HG03060 (cell line): ENCODE measurements at regions not wholly inside any gene's neighbourhood (a gene's known extent, or its start where the extent isn't known, plus 50 kb on each side); places are given as distances from the start of the nearest gene placed in this dataset.

Experiments
- ATAC-seq: cut with Tn5 transposase; IDR thresholded peaks from one replicate; pipeline ENCODE4 v1.9.1; 2021; ENCODE audit warnings: low read depth, moderate number of reproducible peaks; ENCODE audit not compliant: unreplicated experiment

DNA sequence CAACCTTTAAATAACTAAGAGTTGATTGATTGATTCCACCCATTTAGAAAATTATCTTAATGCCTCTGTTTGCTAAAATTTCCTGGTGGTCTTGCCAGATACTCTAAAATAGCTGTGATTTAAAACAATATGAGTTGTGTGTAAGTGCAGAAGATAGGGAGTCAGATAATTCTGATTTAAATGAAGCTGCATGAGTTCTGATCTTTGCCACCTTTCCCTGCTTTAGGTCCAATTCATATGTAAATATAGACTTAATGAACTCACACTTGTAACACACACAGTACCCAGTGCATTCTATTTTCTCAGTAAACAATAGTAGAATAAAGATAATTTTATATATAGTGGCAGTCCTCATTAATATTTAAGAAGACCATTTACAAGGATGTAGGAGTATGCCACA is 981.8 kb downstream of the SLITRK1 start:
- ATAC-seq = no peak

DNA sequence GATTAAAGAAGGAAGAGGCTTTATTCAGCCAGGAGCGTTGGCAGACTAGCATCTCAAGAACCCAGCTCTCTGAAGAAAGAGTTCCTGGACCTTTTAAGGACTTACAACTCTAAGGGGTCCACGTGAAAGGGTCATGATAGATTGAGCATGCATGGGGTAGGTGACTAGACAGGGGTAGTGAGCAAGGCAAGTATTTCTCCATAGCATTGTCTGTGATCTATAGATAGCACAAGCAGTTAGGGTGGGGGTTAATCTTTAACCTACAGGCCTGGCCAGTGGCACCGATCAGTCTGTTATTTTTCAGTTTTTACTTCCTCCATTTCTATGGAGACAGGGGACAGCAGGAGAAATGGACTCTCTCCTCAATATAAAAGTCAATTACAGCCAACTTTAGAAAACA is 983.7 kb downstream of the SLITRK1 start:
- ATAC-seq = no peak

DNA sequence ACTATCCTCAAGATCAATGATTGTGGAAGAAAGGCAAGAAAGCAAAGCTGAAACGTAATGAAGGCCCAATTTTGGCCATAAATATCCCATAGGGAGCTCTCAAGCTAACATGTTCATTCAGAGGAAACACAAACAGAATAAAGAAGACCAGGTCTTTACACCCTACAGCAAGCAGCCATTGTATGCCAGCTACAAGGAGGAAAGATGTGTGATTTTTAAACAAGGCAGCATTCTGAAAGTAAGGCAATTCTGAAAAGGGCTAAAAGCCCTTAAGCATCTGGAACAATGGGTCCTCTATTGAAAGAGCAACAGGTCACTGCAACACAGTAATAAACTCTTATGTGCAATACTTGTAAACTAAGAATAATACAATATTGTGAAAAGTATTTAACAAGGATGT is 1002.4 kb downstream of the SLITRK1 start:
- ATAC-seq = no peak

DNA sequence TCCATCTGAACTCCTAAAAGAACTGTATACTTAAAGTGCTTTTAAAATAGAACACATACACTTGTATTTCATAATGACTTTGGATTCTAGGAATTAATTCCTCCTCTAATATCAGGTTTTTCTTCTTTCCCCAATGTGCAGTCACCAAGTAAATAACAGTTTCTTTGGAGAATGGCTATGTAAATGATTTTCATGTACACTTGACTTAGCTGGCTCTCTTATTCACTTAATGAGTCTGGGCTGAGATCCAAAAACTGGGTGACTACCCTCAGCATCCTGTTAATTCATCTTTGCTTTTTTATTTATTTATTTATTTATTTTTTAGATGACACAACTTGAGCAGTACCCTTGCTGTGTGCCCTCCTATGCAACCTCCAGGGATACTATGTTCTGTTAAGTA is 1003.7 kb downstream of the SLITRK1 start:
- no peak for ATAC-seq

DNA sequence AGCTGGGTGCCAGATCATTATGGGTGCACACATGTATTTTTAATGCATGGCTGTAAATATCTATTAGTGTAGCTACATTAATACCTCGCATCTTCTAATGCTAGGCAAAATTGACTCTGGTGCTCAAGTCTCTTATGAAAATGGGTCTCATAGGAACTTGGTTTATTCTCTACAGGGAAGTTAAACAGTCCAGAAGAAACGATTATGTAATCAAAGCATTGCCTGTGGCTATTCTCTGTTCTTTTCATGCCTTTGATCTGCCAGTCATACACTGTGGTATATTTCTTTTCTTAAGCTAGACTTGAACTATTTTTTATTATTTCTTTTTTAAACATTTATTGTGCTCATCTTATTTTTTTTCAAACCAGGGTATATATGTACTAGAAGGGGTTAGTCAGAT is 1015.0 kb downstream of the SLITRK1 start:
- no peak for ATAC-seq

DNA sequence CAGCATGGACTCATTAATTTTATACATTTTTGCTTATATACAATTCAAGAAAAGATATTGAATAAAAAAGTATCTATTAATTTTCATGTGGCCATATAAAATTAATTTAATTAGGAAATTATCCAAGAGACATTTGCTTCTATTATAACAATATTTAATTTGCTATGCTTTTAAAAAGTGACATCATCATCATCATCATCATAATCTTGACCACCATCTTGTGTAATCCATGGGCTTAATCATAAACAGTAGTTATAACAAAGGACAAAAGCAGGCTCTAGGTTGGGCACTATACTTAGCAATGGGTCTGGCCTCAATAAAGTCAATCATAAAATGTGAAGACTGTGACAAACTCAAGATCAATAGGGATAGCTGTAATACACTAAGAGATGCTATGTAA is 1031.6 kb downstream of the SLITRK1 start:
- ATAC-seq = no peak

DNA sequence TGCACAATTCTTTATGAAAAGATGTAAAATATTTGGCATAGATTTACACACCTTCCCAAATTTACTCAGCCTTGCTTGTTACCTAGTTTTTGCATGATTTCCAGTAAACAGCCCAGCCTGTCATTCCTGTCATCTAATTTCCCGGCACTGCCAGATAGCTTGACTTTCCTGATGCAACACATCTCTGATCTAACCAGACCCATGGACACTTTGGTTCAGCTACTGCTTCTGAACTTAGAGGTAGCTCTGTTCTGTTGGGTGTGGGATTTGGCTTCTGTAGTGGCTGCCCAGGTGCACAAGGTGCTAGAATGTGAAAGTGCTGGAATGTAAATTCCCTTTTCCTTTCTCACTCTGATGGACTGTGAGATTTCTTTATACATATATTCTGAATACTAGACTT is 1033.5 kb downstream of the SLITRK1 start:
- no peak for ATAC-seq

DNA sequence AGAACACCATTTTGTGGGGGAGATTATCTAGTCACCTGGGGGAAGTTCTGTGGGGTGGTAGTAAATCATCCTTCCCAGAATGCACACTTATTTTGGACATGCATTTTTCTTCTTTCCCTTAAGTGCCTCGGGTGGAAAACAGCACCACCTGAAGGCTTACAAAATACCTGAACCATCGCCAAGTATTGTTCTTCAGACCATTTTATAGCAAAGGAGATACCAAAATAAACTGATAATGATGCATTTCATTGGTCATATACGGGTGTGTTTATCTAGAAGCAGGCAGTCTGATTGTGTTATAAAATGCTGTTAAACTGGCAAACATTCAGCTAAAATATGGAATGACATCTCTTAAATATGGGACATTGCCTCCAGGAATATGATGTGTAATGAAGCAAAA is 1034.7 kb downstream of the SLITRK1 start:
- no peak for ATAC-seq

DNA sequence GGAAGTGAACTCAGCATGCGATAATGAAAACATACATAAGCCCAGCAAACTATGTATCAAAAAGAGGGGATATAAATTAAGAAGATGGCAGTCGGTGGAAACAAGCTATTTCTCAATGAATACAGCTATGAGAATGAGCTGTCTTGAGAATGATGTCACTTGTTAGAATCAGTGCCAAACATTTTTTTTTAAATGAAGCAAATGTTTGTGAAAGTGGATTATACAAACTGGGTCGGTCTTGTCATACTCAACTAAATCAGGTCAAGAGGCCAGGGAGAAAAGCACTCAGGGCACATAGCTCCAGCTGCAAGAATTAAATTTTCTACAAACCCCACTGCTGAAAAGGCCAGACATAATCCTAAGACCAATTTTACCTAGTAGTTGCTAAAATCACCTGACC is 1048.4 kb downstream of the SLITRK1 start:
- ATAC-seq = no peak

DNA sequence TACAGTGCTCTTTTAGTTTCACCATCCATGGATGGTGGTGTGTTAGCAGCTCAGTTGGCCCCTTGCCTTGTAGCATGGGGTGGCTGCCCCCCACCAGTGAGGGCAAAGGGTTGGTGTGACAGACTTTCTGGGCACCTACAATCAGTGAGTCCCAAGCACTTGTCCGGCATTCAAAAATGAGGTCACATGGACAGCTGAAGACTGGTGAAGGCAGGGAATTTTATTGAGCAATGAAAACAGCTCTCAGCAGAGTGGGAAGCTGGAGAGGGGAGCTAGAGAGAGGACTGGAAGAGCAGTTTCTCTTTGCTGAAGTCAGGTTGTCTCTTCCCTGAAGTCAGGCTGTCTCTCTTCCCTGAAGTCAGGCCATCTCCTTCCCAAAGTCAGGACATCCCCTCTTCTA is 1053.2 kb downstream of the SLITRK1 start:
- ATAC-seq = no peak

DNA sequence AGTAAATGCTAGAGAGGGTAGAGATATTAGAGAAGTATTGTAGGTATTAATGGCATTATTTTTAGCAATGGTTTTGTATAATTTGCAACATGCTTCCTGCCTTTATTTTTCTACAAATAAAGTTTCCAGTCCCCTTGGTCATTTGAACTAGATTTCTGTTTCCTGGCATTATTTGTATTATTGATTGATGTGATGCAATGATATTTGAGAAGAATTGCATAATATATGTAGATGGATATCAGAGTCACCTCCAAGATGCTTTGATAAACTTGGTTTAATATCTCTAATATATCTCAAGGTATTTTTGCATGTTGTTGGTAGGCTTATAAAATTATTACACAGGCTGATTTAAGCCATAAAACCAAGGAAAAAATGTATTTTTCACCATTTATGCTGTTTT is 1054.5 kb downstream of the SLITRK1 start:
- no peak for ATAC-seq

DNA sequence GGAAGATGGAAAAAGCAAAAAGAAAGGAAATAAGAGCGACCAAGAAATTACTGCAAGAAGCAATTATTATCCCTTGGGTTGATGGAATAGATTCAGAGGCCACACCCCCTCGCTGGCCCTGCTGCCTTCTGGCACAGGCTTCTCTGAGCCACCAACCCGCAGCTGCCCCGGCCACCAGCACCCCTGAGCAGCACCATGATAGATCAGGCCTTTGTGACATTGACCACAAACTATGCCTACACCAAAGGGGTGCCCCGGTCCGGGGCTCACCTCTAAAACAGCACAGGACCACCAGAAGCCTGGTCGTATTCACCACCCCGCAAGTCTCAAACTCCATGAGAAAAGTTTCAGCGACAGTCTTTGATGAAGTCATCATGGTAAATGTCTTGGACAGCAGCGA is 1059.3 kb downstream of the SLITRK1 start:
- no peak for ATAC-seq

DNA sequence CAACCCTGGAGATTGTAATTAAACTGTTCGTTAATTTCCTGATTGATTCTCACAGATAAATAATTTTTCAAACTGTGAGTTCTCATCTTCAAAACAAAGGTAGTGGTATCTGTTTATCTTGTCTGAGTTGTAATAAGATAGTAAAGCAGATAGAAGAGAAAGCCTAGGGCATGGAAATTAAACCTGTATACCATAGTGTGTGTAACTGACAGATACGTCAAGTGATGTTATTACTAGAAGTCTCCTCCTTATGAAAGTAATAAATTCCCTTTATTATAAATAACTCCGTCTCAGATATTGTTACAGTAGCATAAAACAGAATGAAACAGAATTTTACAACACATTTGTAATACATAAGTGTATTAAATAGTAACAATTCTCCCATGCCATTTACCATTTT is 1065.1 kb downstream of the SLITRK1 start:
- ATAC-seq = no peak

DNA sequence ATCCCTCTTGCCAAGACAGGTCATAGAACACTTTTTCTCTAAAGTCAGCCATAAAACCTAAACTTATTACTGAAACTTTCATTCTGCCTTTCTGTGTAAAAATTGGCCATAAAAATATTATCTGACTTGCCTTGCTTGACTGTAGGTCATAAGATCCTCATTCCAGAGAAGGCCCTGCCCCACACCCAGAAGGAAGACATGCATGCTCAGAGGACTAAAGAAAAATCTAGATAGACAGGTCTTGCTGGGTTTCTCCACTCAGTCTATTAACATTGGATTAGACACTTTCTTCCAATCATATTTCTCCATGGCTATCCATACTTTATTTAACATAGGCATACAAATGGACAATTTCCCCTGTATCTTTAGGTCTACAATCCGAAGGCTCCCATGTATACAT is 1066.5 kb downstream of the SLITRK1 start:
- ATAC-seq = no peak

DNA sequence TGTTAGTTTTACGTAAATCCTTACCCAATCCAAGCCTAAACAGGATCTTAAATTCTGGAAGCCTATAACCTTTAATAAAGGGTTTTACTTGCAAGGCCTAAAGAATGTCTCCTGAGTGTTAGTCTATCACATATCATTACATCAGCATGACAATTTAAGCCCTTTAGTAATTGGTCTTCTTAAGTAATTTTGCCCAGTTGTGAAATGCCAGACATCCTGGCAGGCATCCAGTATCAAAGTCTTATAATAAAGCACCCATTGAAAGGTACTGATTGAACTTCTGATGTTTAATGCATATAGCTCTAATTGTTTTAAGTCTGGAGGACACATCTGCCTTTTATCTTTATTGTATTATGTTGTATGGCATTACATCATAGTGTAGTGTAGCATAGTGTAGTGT is 1078.9 kb downstream of the SLITRK1 start:
- no peak for ATAC-seq

DNA sequence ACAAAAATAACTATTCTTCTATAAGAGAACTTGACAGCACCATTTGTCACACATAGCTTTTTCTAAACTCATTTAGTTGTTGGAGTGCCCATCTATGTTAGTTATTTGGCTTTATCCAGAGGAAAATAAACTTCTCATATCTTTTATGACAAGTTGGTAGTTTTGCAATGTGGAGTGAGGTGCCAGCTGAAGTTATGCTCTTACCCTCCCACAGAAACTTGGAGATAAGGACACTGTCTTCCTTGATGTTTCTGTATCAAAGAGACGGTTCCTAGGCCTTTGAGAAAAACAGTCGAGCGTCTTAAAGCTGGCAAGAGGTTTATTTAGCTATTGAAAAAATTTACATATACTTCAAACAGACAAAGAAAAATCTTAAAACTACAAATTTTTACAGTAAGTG is 1079.7 kb downstream of the SLITRK1 start:
- no peak for ATAC-seq

DNA sequence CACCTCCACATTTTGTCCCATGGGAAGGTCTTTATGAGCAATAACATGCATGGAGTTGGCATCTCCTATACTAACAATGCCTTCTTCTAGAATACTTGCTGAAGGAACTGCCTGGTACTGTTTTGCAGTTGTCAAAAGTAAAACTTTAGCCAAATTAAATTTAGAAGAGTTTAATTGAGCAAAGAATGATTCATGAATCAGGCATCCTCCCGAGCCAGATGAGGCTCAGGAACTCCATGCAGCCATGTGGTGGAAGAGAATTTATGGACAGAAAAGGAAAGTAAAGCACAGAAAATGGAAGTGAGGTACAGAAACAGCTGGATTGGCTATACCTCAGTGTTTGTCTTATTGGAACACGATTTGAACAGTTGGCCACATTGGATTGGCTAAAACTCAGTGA is 1081.9 kb downstream of the SLITRK1 start:
- no peak for ATAC-seq

DNA sequence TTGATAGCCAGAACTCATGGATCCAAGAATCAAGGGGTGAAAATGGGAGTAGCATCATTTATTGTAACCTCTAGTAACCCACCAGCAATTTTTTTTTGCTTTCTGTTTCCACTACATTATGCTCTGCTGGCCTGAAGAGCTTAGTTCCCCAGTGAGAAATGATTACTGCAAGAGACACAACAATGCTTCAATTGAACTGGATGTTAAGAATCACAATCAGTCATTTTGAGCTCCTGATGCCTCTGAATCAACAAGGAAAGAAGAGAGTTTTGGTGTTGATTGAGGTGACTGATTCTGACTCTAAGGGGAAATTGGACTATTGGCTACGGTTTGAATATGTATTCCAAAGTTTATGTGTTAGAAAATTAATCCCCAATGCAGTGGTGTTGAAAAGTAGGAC is 1084.4 kb downstream of the SLITRK1 start:
- no peak for ATAC-seq

DNA sequence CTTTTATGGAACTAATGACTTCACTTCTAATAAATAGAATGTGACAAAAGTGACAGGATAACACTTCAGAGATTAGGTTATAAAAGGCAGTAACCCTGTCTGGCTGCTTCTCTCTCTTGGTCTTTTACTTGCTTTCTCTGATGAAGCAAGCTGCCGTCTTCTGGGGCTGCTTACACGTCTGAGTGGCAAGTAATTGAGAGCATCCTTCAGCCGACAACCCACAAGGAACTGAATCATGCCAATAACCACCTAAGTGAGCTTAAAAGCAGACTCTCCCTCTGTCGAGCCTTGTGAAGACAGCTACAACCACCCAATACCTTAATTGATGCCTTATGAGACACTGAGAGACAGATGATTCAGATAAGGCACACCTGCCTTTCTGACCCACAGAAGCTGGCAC is 1091.2 kb downstream of the SLITRK1 start:
- ATAC-seq = no peak

DNA sequence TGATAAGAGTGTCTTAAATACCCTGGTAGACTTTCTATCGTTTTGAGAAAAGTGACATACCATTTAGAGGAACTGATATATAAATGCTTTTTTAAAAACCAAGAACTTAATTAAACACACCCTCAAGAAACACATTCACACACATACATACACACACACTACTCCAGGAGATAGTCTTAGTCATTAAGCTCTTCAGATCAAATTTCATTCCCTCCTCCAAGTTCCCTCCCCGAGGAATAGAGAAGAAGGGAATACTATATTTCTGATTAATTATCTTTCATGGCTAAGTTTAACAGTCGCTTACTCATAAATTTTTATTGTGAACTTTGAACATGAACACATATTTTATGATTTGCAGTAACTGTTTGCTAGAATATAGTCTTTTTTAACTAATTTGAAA is 1109.5 kb downstream of the SLITRK1 start:
- no peak for ATAC-seq

DNA sequence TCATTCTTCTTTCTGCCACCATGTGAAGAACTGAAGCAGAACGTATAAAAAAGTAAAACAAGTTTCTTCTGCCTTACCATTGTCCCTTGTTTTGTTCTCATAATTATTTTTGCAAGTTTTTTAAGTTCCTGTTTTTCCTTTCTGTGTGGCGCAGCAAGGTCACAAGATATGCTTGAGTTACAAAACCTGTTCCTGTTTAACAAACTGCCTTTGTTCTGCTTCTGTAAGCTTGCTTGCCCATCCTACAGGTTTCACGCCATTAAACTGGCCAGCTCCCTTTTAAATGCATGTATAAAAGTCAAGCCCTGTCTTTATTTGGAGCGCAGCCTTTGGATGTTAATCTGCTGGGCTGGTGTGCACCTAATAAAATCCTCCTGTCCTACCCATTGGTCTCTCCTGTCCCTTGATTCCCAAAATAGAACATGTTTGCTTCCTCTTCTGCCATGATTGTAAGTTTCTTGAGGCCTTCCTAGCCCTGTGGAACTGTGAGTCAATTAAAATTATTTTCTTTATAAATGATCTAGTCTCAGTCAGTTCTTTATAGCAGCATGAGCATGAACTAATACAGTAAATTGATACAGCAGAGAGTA is 1115.4 kb downstream of the SLITRK1 start:
- ATAC-seq = no peak

DNA sequence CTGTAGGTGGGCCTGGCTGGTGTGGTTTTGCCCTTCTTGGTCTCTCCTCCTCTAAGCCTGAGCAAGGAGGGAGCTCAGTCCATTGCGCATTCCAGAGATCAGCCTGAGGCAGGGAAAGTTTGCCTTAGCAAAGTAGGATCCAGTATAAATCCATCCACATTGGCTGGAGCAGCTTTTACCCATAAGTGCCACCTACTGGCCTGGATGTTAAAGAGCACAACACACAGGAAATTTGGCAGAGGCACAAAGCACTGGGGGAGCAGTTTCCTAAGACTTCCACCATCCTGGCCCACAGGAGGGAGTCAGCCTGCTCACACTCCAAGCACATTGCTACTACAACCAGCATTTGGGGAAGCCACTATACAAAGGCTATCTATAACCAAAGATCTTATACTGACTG is 1124.2 kb downstream of the SLITRK1 start:
- ATAC-seq = no peak

DNA sequence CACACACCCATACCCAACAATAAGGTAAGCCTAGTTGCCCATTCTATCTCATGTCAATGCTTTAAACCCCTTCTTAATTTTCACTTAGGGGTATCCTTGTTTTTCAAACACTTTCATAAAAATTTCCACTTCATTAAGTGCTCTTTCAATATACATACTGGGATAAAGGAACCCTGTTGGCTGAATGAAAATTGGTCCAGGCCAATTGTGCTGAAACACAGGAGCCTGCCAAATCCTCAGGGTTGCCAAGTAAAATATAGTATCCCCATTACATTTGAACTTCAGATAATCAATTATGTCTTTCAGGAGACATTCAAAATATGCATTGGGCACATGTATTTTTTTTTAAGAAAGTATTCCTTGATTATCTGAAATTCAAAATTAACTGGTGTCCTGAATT is 1131.1 kb downstream of the SLITRK1 start:
- ATAC-seq = no peak
